HepG2 (cell line): ENCODE measurements at regions not wholly inside any gene's neighbourhood (a gene's known extent, or its start where the extent isn't known, plus 50 kb on each side); places are given as distances from the start of the nearest gene placed in this dataset.

Experiments
- BHLHE40 ChIP-seq: IDR thresholded peaks from 2 replicates; pipeline ENCODE4 v1.6.1; 2011; ENCODE audit warnings: low read length, improper control_type of control experiment
- MEIS1 ChIP-seq: sonication (generic); formaldehyde crosslinking; IDR thresholded peaks from 2 replicates; pipeline ENCODE4 v1.9.0; 2021; ENCODE audit warnings: mild to moderate bottlenecking, missing genetic modification reagents, moderate library complexity, borderline replicate concordance
- MYNN ChIP-seq: sonication (generic); formaldehyde crosslinking; IDR thresholded peaks from 2 replicates; pipeline ENCODE4 v1.4.0; 2020; ENCODE audit warnings: mild to moderate bottlenecking, low read depth, missing genetic modification reagents
- RFX5 ChIP-seq: IDR thresholded peaks from 2 replicates; pipeline ENCODE4 v1.6.1; 2011; ENCODE audit warnings: low read depth, low read length, improper control_type of control experiment
- SP2 ChIP-seq: sonication (generic); formaldehyde crosslinking; IDR thresholded peaks from 2 replicates; pipeline ENCODE4 v1.5.1; 2020; ENCODE audit warnings: mild to moderate bottlenecking, missing genetic modification reagents
- ZKSCAN1 ChIP-seq: fragments of 150-350 bp; IDR thresholded peaks from 2 replicates; pipeline ENCODE4 v1.6.1; 2014; ENCODE audit warnings: low read length
- ZNF274 ChIP-seq: sonication (generic); formaldehyde crosslinking; IDR thresholded peaks from 2 replicates; pipeline ENCODE4 v1.5.1; 2020; ENCODE audit warnings: mild to moderate bottlenecking, missing genetic modification reagents
- ZNF747 ChIP-seq: sonication (generic); formaldehyde crosslinking; IDR thresholded peaks from 2 replicates; pipeline ENCODE4 v1.8.1; 2023; ENCODE audit warnings: missing genetic modification reagents, mild to moderate bottlenecking, borderline replicate concordance
- TF ChIP-seq, protein P1 (sequence below): sonication (generic); formaldehyde crosslinking; IDR thresholded peaks from 2 replicates; pipeline ENCODE4 v1.8.1; 2022; ENCODE audit warnings: mild to moderate bottlenecking, missing genetic modification reagents
- TF ChIP-seq, protein P2 (sequence below): sonication (generic); formaldehyde crosslinking; IDR thresholded peaks from 2 replicates; pipeline ENCODE4 v1.4.0; 2020; ENCODE audit warnings: missing genetic modification reagents
- TF ChIP-seq, protein P3 (sequence below): fragments of 450-650 bp; IDR thresholded peaks from 2 replicates; pipeline ENCODE4 v1.6.1; 2017; ENCODE audit warnings: mild to moderate bottlenecking
- TF ChIP-seq, protein P4 (sequence below): sonication (generic); formaldehyde crosslinking; IDR thresholded peaks from 2 replicates; pipeline ENCODE4 v1.5.0; 2020; ENCODE audit warnings: mild to moderate bottlenecking, missing genetic modification reagents, moderate library complexity

DNA sequence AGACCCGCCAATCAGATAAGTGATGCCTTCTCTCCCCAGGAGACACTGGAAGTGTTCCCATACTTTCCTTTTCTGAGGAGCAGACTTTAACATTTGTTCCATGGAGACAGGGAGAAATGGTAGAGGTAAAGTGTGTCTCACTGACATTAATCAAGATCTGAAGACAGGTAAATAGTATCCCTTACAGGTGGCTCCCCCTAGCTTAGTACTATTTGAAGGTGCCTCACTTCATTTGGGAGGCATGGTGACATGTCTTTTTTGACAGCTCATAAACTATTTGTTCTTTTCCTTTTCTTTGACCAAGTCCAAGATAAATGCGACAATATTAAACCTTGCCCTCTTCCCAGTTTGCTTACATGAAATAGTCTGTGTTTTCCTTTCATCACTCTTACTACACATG is 485.6 kb upstream of the IL12A start:
- TF ChIP-seq, protein P1, sequence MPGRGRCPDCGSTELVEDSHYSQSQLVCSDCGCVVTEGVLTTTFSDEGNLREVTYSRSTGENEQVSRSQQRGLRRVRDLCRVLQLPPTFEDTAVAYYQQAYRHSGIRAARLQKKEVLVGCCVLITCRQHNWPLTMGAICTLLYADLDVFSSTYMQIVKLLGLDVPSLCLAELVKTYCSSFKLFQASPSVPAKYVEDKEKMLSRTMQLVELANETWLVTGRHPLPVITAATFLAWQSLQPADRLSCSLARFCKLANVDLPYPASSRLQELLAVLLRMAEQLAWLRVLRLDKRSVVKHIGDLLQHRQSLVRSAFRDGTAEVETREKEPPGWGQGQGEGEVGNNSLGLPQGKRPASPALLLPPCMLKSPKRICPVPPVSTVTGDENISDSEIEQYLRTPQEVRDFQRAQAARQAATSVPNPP (CRISPR knock-in tag) = no peak
- TF ChIP-seq BHLHE40 (no peak), MYNN (no peak), ZNF274 (no peak), RFX5 (no peak), SP2 (CRISPR knock-in tag) (no peak), ZNF747 (CRISPR knock-in tag) (no peak), MEIS1 (CRISPR knock-in tag) (no peak), ZKSCAN1 (no peak)
- TF ChIP-seq, protein P2, sequence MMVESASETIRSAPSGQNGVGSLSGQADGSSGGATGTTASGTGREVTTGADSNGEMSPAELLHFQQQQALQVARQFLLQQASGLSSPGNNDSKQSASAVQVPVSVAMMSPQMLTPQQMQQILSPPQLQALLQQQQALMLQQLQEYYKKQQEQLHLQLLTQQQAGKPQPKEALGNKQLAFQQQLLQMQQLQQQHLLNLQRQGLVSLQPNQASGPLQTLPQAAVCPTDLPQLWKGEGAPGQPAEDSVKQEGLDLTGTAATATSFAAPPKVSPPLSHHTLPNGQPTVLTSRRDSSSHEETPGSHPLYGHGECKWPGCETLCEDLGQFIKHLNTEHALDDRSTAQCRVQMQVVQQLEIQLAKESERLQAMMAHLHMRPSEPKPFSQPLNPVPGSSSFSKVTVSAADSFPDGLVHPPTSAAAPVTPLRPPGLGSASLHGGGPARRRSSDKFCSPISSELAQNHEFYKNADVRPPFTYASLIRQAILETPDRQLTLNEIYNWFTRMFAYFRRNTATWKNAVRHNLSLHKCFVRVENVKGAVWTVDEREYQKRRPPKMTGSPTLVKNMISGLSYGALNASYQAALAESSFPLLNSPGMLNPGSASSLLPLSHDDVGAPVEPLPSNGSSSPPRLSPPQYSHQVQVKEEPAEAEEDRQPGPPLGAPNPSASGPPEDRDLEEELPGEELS (CRISPR knock-in tag) = no peak
- TF ChIP-seq, protein P3, sequence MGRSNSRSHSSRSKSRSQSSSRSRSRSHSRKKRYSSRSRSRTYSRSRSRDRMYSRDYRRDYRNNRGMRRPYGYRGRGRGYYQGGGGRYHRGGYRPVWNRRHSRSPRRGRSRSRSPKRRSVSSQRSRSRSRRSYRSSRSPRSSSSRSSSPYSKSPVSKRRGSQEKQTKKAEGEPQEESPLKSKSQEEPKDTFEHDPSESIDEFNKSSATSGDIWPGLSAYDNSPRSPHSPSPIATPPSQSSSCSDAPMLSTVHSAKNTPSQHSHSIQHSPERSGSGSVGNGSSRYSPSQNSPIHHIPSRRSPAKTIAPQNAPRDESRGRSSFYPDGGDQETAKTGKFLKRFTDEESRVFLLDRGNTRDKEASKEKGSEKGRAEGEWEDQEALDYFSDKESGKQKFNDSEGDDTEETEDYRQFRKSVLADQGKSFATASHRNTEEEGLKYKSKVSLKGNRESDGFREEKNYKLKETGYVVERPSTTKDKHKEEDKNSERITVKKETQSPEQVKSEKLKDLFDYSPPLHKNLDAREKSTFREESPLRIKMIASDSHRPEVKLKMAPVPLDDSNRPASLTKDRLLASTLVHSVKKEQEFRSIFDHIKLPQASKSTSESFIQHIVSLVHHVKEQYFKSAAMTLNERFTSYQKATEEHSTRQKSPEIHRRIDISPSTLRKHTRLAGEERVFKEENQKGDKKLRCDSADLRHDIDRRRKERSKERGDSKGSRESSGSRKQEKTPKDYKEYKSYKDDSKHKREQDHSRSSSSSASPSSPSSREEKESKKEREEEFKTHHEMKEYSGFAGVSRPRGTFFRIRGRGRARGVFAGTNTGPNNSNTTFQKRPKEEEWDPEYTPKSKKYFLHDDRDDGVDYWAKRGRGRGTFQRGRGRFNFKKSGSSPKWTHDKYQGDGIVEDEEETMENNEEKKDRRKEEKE = no peak
- TF ChIP-seq, protein P4, sequence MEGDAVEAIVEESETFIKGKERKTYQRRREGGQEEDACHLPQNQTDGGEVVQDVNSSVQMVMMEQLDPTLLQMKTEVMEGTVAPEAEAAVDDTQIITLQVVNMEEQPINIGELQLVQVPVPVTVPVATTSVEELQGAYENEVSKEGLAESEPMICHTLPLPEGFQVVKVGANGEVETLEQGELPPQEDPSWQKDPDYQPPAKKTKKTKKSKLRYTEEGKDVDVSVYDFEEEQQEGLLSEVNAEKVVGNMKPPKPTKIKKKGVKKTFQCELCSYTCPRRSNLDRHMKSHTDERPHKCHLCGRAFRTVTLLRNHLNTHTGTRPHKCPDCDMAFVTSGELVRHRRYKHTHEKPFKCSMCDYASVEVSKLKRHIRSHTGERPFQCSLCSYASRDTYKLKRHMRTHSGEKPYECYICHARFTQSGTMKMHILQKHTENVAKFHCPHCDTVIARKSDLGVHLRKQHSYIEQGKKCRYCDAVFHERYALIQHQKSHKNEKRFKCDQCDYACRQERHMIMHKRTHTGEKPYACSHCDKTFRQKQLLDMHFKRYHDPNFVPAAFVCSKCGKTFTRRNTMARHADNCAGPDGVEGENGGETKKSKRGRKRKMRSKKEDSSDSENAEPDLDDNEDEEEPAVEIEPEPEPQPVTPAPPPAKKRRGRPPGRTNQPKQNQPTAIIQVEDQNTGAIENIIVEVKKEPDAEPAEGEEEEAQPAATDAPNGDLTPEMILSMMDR (CRISPR knock-in tag) = no peak
